ENCODE measurements at regions not wholly inside any gene's neighbourhood (a gene's known extent, or its start where the extent isn't known, plus 50 kb on each side); places are given as distances from the start of the nearest gene placed in this dataset.

- no peak for TF ChIP-seq ZFP3 (CRISPR knock-in tag; IDR thresholded peaks at IDR 0.05)
- no peak for TF ChIP-seq BACH2 (CRISPR knock-in tag; IDR thresholded peaks at IDR 0.05; ENCODE audit: borderline replicate concordance)
- no peak for TF ChIP-seq POU6F1 (CRISPR knock-in tag; IDR thresholded peaks at IDR 0.05; ENCODE audit: borderline replicate concordance, low read depth)
These were observed 94.7 kb downstream of the NOG start for GRCh38 chr17:56688151-56688550.
